Karpas-422 (cell line): ENCODE measurements at regions not wholly inside any gene's neighbourhood (a gene's known extent, or its start where the extent isn't known, plus 50 kb on each side); places are given as distances from the start of the nearest gene placed in this dataset.

ENCODE experiments used
- DNase-seq: peaks from one replicate; pipeline ENCODE4 v3.0.0-alpha.2; 2015
- H2AFZ ChIP-seq: fragments of 200-600 bp; sonication (generic); 2 replicates; pipeline ENCODE4 v1.6.1; 2014; ENCODE audit warnings: antibody characterized with exemption, low read length, mixed read lengths
- H3K27ac ChIP-seq: fragments of 200-600 bp; sonication (generic); 2 replicates; pipeline ENCODE4 v1.5.1; 2014; ENCODE audit warnings: mild to moderate bottlenecking, low read length, moderate library complexity
- H3K27me3 ChIP-seq: fragments of 200-600 bp; sonication (generic); 2 replicates; pipeline ENCODE4 v1.6.1; 2014; ENCODE audit warnings: low read length, mixed read lengths
- H3K36me3 ChIP-seq: fragments of 200-600 bp; sonication (generic); 2 replicates; pipeline ENCODE4 v1.6.1; 2014; ENCODE audit warnings: low read length, mixed read lengths; ENCODE audit not compliant: insufficient read depth
- H3K4me1 ChIP-seq: fragments of 200-600 bp; sonication (generic); 2 replicates; pipeline ENCODE4 v1.6.1; 2014; ENCODE audit warnings: mild to moderate bottlenecking, low read length, mixed read lengths
- H3K4me2 ChIP-seq: fragments of 200-600 bp; sonication (generic); 2 replicates; pipeline ENCODE4 v1.6.1; 2014; ENCODE audit warnings: low read length, low read depth, mild to moderate bottlenecking; ENCODE audit not compliant: poor library complexity, severe bottlenecking
- H3K4me3 ChIP-seq: fragments of 200-600 bp; sonication (generic); 2 replicates; pipeline ENCODE4 v1.5.1; 2014; ENCODE audit warnings: mild to moderate bottlenecking, antibody characterized with exemption, low read length, mixed read lengths
- H3K79me2 ChIP-seq: fragments of 200-600 bp; sonication (generic); 2 replicates; pipeline ENCODE4 v1.6.1; 2014; ENCODE audit warnings: mild to moderate bottlenecking, low read length, mixed read lengths
- H3K9ac ChIP-seq: fragments of 200-600 bp; sonication (generic); 2 replicates; pipeline ENCODE4 v1.6.0; 2014; ENCODE audit warnings: low read length
- H3K9me2 ChIP-seq: fragments of 200-600 bp; sonication (generic), shearing (Covaris generic); replicated peaks from 2 replicates; pipeline ENCODE4 v1.6.0; 2014; ENCODE audit warnings: mild to moderate bottlenecking, low read length, moderate library complexity; ENCODE audit not compliant: insufficient read depth
- H3K9me3 ChIP-seq: fragments of 300-700, 200-600 bp; sonication (generic); 2 replicates; pipeline ENCODE4 v1.6.1; 2014; ENCODE audit warnings: low read length, mixed read lengths
- H4K20me1 ChIP-seq: fragments of 200-600 bp; sonication (generic); 2 replicates; pipeline ENCODE4 v1.6.1; 2014; ENCODE audit warnings: mild to moderate bottlenecking, antibody characterized with exemption, low read length, low read depth; ENCODE audit not compliant: insufficient read depth

- Histone ChIP-seq H3K4me3 (peak overlapping the region; percentile 17; the same call in 1 of the 2 replicates), H3K4me2 (peak overlapping the region; percentile 54), H2AFZ (no peak overlapping the region), H3K4me1 (peaks cover 58% of the 10 kb centered on the region), H3K79me2 (no peaks in the 10 kb centered on the region), H3K9me3 (no peaks in the 10 kb centered on the region), H4K20me1 (no peaks in the 10 kb centered on the region), H3K27ac (no peak overlapping the region), H3K27me3 (no peaks in the 10 kb centered on the region), H3K36me3 (no peaks in the 10 kb centered on the region), H3K9ac (no peak overlapping the region), H3K9me2 (no peaks in the 10 kb centered on the region)
- DNase-seq, result no peak
Measured at GRCh38 chr2:222794585-222795449, 66.0 kb upstream of the ACSL3 start.

DNA sequence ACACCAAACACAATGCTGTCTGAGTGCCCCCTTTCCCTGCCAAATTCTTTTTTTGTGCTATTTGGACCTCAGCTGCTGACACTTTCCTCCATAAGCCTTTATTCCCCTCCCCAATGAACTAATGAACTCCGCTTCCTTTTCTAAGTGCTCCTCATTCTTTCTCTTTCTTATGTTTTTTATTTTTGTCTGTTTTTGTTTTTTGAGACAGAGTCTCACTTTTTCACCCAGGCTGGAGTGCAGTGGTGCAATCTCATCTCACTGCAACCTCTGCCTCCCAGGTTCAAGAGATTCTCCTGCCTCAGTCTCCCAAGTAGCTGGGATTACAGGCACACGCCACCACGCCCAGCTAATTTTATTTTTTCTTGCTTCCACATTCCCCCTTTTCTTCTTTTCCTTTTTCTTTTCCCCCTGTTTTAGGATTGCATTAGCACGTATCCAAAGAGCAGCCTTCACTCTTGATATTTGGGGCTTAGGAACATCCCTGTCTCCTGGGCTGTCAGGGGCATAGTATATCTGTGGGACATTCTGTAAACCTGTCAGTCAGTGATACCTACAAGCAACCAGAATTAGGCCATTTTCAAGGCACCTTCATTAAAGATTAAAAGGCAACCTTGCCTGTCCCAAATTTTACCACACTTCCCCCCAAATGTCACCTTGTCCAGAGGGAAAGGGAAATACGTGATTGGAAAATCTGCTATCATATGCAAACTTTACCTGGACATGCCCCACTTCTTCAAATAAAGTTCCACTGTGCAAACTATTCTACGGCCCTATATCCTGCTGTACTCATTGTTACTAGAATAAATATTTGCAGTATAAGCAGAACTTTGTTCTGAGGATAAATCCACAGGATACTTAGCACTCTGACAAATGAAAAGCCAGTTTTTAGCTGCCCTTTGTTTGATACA lies 65.1 kb upstream of the ACSL3 start:
- no peak overlapping the region for H3K9ac ChIP-seq
- no peaks in the 10 kb centered on the region for H3K36me3 ChIP-seq
- H3K4me3 ChIP-seq, result no peak overlapping the region
- H3K4me1 ChIP-seq, result peaks cover 56% of the 10 kb centered on the region
- no peaks in the 10 kb centered on the region for H3K9me3 ChIP-seq
- H2AFZ ChIP-seq, result no peak overlapping the region
- H4K20me1 ChIP-seq, result no peaks in the 10 kb centered on the region
- H3K27ac ChIP-seq, result no peak overlapping the region
- H3K27me3 ChIP-seq, result no peaks in the 10 kb centered on the region
- H3K9me2 ChIP-seq, result no peaks in the 10 kb centered on the region
- H3K79me2 ChIP-seq, result no peaks in the 10 kb centered on the region
- no peak for DNase-seq
- no peak overlapping the region for H3K4me2 ChIP-seq

GRCh38 chr2:222796413-222797103 lies 64.3 kb upstream of the ACSL3 start:
- no peak overlapping the region for H3K9ac ChIP-seq
- no peak overlapping the region for H3K27ac ChIP-seq
- no peak for DNase-seq
- H3K4me1 ChIP-seq, result peaks cover 52% of the 10 kb centered on the region
- H3K4me3 ChIP-seq, result no peak overlapping the region
- no peaks in the 10 kb centered on the region for H3K9me3 ChIP-seq
- H2AFZ ChIP-seq, result no peak overlapping the region
- no peaks in the 10 kb centered on the region for H4K20me1 ChIP-seq
- H3K36me3 ChIP-seq, result no peaks in the 10 kb centered on the region
- H3K27me3 ChIP-seq, result no peaks in the 10 kb centered on the region
- H3K4me2 ChIP-seq, result no peak overlapping the region
- H3K9me2 ChIP-seq, result no peaks in the 10 kb centered on the region
- H3K79me2 ChIP-seq, result no peaks in the 10 kb centered on the region

GRCh38 chr2:222797261-222797660 lies 63.6 kb upstream of the ACSL3 start:
- Histone ChIP-seq H3K4me2 (no peak overlapping the region), H3K79me2 (no peaks in the 10 kb centered on the region), H3K36me3 (no peaks in the 10 kb centered on the region), H3K27me3 (no peaks in the 10 kb centered on the region), H3K4me1 (peaks cover 45% of the 10 kb centered on the region), H3K9me2 (no peaks in the 10 kb centered on the region), H4K20me1 (no peaks in the 10 kb centered on the region), H2AFZ (no peak overlapping the region), H3K4me3 (no peak overlapping the region), H3K9ac (no peak overlapping the region), H3K27ac (no peak overlapping the region), H3K9me3 (no peaks in the 10 kb centered on the region)
- DNase-seq, result peak; percentile 67

- H3K9me3 ChIP-seq, result no peaks in the 10 kb centered on the region
- H3K9ac ChIP-seq, result no peak overlapping the region
Measured at GRCh38 chr2:222797871-222798270, 63.0 kb upstream of the ACSL3 start.

DNA sequence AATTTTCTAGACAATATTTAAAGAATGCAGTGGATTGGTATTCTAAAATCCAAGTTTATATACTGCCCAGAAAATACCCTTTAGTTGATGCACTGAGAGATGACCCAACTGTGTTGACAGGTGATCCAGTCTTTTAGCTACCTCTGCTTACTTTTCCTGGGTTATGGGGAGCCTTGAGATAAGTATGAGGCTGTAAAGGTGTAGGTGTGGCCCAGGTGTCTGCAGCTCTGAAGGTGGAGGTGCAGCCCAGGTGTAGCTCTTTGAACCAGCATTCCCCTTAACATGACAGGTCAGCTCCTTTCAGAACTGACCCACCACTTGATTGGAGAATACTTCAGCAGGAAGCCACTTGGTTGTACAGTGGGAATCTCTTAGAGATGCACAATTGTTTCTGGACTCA lies 62.3 kb upstream of the ACSL3 start:
- no peaks in the 10 kb centered on the region for H3K36me3 ChIP-seq
- peaks cover 32% of the 10 kb centered on the region for H3K4me1 ChIP-seq
- H2AFZ ChIP-seq, result no peak overlapping the region
- H3K27me3 ChIP-seq, result no peaks in the 10 kb centered on the region
- no peaks in the 10 kb centered on the region for H3K79me2 ChIP-seq
- no peak overlapping the region for H3K4me2 ChIP-seq
- DNase-seq, result no peak
- no peak overlapping the region for H3K27ac ChIP-seq
- H3K9me3 ChIP-seq, result no peaks in the 10 kb centered on the region
- no peaks in the 10 kb centered on the region for H3K9me2 ChIP-seq
- H3K9ac ChIP-seq, result no peak overlapping the region
- H4K20me1 ChIP-seq, result no peaks in the 10 kb centered on the region
- H3K4me3 ChIP-seq, result no peak overlapping the region

More at GRCh38 chr2:222797871-222798270, 63.0 kb upstream of the ACSL3 start:
- no peak for DNase-seq
- peaks cover 39% of the 10 kb centered on the region for H3K4me1 ChIP-seq
- no peak overlapping the region for H3K4me3 ChIP-seq
- H3K9me2 ChIP-seq, result no peaks in the 10 kb centered on the region
- no peak overlapping the region for H3K27ac ChIP-seq
- no peaks in the 10 kb centered on the region for H3K27me3 ChIP-seq
- peak overlapping the region; percentile 13 for H3K4me2 ChIP-seq
- no peaks in the 10 kb centered on the region for H3K36me3 ChIP-seq
- H2AFZ ChIP-seq, result no peak overlapping the region
- H3K79me2 ChIP-seq, result no peaks in the 10 kb centered on the region
- H4K20me1 ChIP-seq, result no peaks in the 10 kb centered on the region

- no peaks in the 10 kb centered on the region for H4K20me1 ChIP-seq
- no peak overlapping the region for H2AFZ ChIP-seq
- no peaks in the 10 kb centered on the region for H3K27me3 ChIP-seq
- H3K9me3 ChIP-seq, result no peaks in the 10 kb centered on the region
- H3K4me2 ChIP-seq, result no peak overlapping the region
- H3K4me1 ChIP-seq, result peaks cover 24% of the 10 kb centered on the region
- H3K36me3 ChIP-seq, result no peaks in the 10 kb centered on the region
- H3K9me2 ChIP-seq, result no peaks in the 10 kb centered on the region
- H3K9ac ChIP-seq, result no peak overlapping the region
- no peak overlapping the region for H3K4me3 ChIP-seq
- DNase-seq, result no peak
- no peak overlapping the region for H3K27ac ChIP-seq
- no peaks in the 10 kb centered on the region for H3K79me2 ChIP-seq
Measured at GRCh38 chr2:222799262-222799918, 61.4 kb upstream of the ACSL3 start.
